AG04450 (cell line): ENCODE measurements at regions not wholly inside any gene's neighbourhood (a gene's known extent, or its start where the extent isn't known, plus 50 kb on each side); places are given as distances from the start of the nearest gene placed in this dataset.

Experiments
- CTCF ChIA-PET: fragments of 300-600, 350-600 bp; formaldehyde crosslinking; extraction: SDS; loops from one replicate; lab custom pipeline; 2022; ENCODE audit warnings: antibody characterized with exemption, inconsistent platforms; lab: Charles Lee
- POLR2A ChIA-PET: fragments of 350-600 bp; formaldehyde crosslinking; extraction: SDS; loops from one replicate; lab custom pipeline; 2021; ENCODE audit warnings: antibody characterized with exemption, inconsistent platforms; lab: Yijun Ruan, JAX
- DNase-seq: peaks from one replicate; pipeline ENCODE4 v3.0.0-alpha.2; 2011; ENCODE audit warnings: low read depth, low spot score
- H3K27ac ChIP-seq: one replicate; pipeline ENCODE4 v1.5.1; 2012; ENCODE audit warnings: low read depth, low read length, control low read depth
- H3K27me3 ChIP-seq: one replicate; pipeline ENCODE4 v1.6.0; 2012; ENCODE audit warnings: low read length; ENCODE audit not compliant: control insufficient read depth, insufficient read depth
- H3K4me3 ChIP-seq: 2 replicates; pipeline ENCODE4 v1.5.1; 2011; ENCODE audit warnings: mild to moderate bottlenecking, low read depth, low read length, control low read depth
- H3K9me3 ChIP-seq: 2 replicates; pipeline ENCODE4 v1.5.1; 2012; ENCODE audit warnings: low read length; ENCODE audit not compliant: control insufficient read depth, insufficient read depth
- CTCF ChIP-seq: IDR thresholded peaks from 2 replicates; pipeline ENCODE4 v1.5.1; 2011; ENCODE audit warnings: low read depth, low read length, control low read depth, inconsistent platforms

- no peaks in the 10 kb centered on the region for H3K9me3 ChIP-seq
- TF ChIP-seq CTCF, result no peak
- ChIA-PET POLR2A (no interaction called here), CTCF (no interaction called here)
- H3K27ac ChIP-seq, result no peak overlapping the region
- no peaks in the 10 kb centered on the region for H3K27me3 ChIP-seq
- no peak overlapping the region for H3K4me3 ChIP-seq
- no peak for DNase-seq
Measured at GRCh38 chr4:10753856-10754402, 69.4 kb upstream of the CLNK start.

GRCh38 chr4:10753336-10753735 is 68.8 kb upstream of the CLNK start:
- POLR2A ChIA-PET, result no interaction called here

GRCh38 chr4:10750714-10751113 is 66.1 kb upstream of the CLNK start:
- ChIA-PET POLR2A (interaction anchor here (0.9 kb wide), 1 partner anchor 12 kb away, joined by 3 read pairs; no protein-coding TSS in a partner anchor), CTCF (interaction anchor here (0.6 to 1.4 kb wide), 2 partner anchors 8 to 1978 kb away, joined by 3 to 7 read pairs; no protein-coding TSS in a partner anchor)
- Histone ChIP-seq H3K27me3 (no peaks in the 10 kb centered on the region), H3K4me3 (no peak overlapping the region), H3K9me3 (no peaks in the 10 kb centered on the region), H3K27ac (no peak overlapping the region)
- DNase-seq, result no peak
- TF ChIP-seq CTCF, result no peak

More at GRCh38 chr4:10753336-10753735, 68.8 kb upstream of the CLNK start:
- CTCF ChIA-PET, result no interaction called here
- no peak for TF ChIP-seq CTCF
- H3K4me3 ChIP-seq, result no peak overlapping the region
- no peaks in the 10 kb centered on the region for H3K27me3 ChIP-seq
- DNase-seq, result no peak
- H3K27ac ChIP-seq, result no peak overlapping the region
- no peaks in the 10 kb centered on the region for H3K9me3 ChIP-seq

GRCh38 chr4:10747186-10747585 is 62.6 kb upstream of the CLNK start:
- H3K27me3 ChIP-seq, result no peaks in the 10 kb centered on the region
- no peak for DNase-seq
- ChIA-PET POLR2A (no interaction called here), CTCF (no interaction called here)
- TF ChIP-seq CTCF, result no peak
- H3K9me3 ChIP-seq, result no peaks in the 10 kb centered on the region
- no peak overlapping the region for H3K27ac ChIP-seq
- no peak overlapping the region for H3K4me3 ChIP-seq

GRCh38 chr4:10746371-10747171 is 62.0 kb upstream of the CLNK start:
- Histone ChIP-seq H3K27me3 (no peaks in the 10 kb centered on the region), H3K4me3 (no peak overlapping the region), H3K27ac (no peak overlapping the region), H3K9me3 (no peaks in the 10 kb centered on the region)
- CTCF ChIA-PET, result no interaction called here
- POLR2A ChIA-PET, result no interaction called here
- no peak for TF ChIP-seq CTCF
- DNase-seq, result no peak
